DMS 273 (cell line): ENCODE measurements at regions not wholly inside any gene's neighbourhood (a gene's known extent, or its start where the extent isn't known, plus 50 kb on each side); places are given as distances from the start of the nearest gene placed in this dataset.
"Not testable (repeated sequence)": the region's sequence is repeated elsewhere in the genome, so short reads cannot be mapped to it uniquely, and the experiment has no call there.

Source experiments
- DNase-seq: peaks from one replicate; lab custom pipeline; 2025; ENCODE audit not compliant: unreplicated experiment; lab: John Stamatoyannopoulos, UW

GRCh38 chr5:42950116-42950455 lies 90.0 kb downstream of the ANXA2R start:
- no peak for DNase-seq

- peak; percentile 68 for DNase-seq
Measured at GRCh38 chr5:42949348-42950115, 90.6 kb downstream of the ANXA2R start.

- no peak for DNase-seq
Measured at GRCh38 chr5:42948961-42949347, 91.2 kb downstream of the ANXA2R start.

GRCh38 chr5:42944989-42945388 lies 95.1 kb downstream of the ANXA2R start:
- no peak for DNase-seq

GRCh38 chr5:42943931-42944631 lies 96.0 kb downstream of the ANXA2R start:
- DNase-seq = no peak

GRCh38 chr5:42940853-42941252 lies 99.3 kb downstream of the ANXA2R start:
- DNase-seq = no peak

GRCh38 chr5:42932011-42932410 lies 108.1 kb downstream of the ANXA2R start:
- DNase-seq = not testable (repeated sequence)

- DNase-seq = not testable (repeated sequence)
Measured at GRCh38 chr5:42931451-42931850, 108.7 kb downstream of the ANXA2R start.

GRCh38 chr5:42930934-42931333 lies 109.2 kb downstream of the ANXA2R start:
- DNase-seq = no peak

GRCh38 chr5:42929871-42930270 lies 110.2 kb downstream of the ANXA2R start:
- no peak for DNase-seq

GRCh38 chr5:42927730-42928129 lies 112.4 kb downstream of the ANXA2R start:
- DNase-seq = no peak

GRCh38 chr5:42924686-42925085 lies 113.0 kb upstream of the SELENOP start:
- DNase-seq = no peak

GRCh38 chr5:42924226-42924625 lies 112.5 kb upstream of the SELENOP start:
- DNase-seq = no peak

- no peak for DNase-seq
Measured at GRCh38 chr5:42923710-42924109, 112.0 kb upstream of the SELENOP start.

GRCh38 chr5:42919600-42919999 lies 107.9 kb upstream of the SELENOP start:
- no peak for DNase-seq

GRCh38 chr5:42915306-42915866 lies 103.7 kb upstream of the SELENOP start:
- DNase-seq = no peak

GRCh38 chr5:42912184-42912798 lies 100.6 kb upstream of the SELENOP start:
- peak; percentile 68 for DNase-seq

- peak; percentile 94 for DNase-seq
Measured at GRCh38 chr5:42908509-42909488, 97.1 kb upstream of the SELENOP start.

GRCh38 chr5:42908086-42908485 lies 96.4 kb upstream of the SELENOP start:
- no peak for DNase-seq

- no peak for DNase-seq
Measured at GRCh38 chr5:42905827-42906226, 94.1 kb upstream of the SELENOP start.

GRCh38 chr5:42900734-42901133 lies 89.0 kb upstream of the SELENOP start:
- DNase-seq = no peak
